GM18505 (cell line): ENCODE measurements at regions not wholly inside any gene's neighbourhood (a gene's known extent, or its start where the extent isn't known, plus 50 kb on each side); places are given as distances from the start of the nearest gene placed in this dataset.

ENCODE experiments used
- ATAC-seq: cut with Tn5 transposase; IDR thresholded peaks from one replicate; pipeline ENCODE4 v1.9.1; 2021; ENCODE audit not compliant: unreplicated experiment
- POLR2A ChIP-seq: IDR thresholded peaks from 4 replicates; pipeline ENCODE4 v1.6.1; 2011; ENCODE audit warnings: borderline replicate concordance; ENCODE audit not compliant: insufficient read depth, insufficient read length; ENCODE audit errors: extremely low read depth

GRCh38 chr17:70655176-70655958 is 486.0 kb downstream of the KCNJ2 start:
- no peak for ATAC-seq
- TF ChIP-seq POLR2A = no peak

DNA sequence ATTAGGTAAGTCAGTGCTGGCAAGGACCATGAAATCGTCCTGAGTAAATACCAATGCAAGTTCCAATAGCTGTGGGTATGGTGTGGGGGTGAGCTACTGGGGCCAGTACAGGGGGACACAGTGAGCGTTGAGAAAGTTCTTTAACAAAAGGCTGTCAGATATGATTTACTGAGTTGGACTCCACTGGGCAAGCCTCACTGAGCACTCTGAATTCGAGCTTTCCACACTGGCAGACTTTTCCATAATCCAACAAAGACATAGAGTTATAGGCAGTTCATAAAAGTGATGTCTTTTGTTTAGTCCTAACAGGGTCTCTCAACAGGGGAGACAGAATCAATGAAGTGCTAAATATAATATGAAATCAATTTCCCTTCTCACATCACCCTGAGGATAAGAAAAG is 489.0 kb downstream of the KCNJ2 start:
- ATAC-seq = no peak
- no peak for TF ChIP-seq POLR2A

- ATAC-seq = no peak
- no peak for TF ChIP-seq POLR2A
Measured at GRCh38 chr17:70658840-70659239, 489.5 kb downstream of the KCNJ2 start.

GRCh38 chr17:70661342-70662222 is 492.2 kb downstream of the KCNJ2 start:
- no peak for ATAC-seq
- no peak for TF ChIP-seq POLR2A

DNA sequence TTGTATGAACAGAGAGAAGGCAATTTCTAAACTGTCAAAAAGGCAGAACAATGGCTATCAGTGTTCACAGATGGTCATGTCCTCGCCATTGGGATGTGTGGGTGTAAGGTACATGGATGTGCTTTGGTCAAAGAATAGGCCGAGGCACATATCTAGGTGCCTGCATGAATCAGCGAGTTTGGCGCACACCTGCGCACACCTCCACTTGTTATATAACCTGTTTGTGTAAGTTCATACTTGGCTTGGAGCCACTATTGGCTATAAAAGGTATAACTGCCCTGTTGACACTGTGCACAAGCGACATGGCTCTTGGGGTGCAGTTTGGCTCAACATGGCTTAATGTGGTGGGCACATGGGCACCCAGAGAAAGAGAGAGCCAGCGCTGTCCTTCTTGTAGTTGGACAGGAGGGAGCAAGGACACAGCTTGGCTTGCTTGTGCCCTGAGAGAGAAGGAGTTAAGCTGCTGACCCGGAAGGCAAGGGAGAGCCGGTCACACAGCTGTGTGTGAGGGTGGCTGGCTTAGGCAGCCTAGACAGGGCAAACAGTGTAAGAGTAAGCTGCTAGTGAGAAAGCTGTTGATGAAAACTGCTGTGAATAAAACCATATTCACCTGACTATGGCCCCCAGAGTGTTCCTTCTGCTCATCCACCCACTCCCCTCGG is 499.1 kb downstream of the KCNJ2 start:
- TF ChIP-seq POLR2A = no peak

GRCh38 chr17:70668938-70669778 is 499.8 kb downstream of the KCNJ2 start:
- no peak for TF ChIP-seq POLR2A
- ATAC-seq = no peak

More for the DNA sequence above, 499.1 kb downstream of the KCNJ2 start:
- no peak for ATAC-seq

DNA sequence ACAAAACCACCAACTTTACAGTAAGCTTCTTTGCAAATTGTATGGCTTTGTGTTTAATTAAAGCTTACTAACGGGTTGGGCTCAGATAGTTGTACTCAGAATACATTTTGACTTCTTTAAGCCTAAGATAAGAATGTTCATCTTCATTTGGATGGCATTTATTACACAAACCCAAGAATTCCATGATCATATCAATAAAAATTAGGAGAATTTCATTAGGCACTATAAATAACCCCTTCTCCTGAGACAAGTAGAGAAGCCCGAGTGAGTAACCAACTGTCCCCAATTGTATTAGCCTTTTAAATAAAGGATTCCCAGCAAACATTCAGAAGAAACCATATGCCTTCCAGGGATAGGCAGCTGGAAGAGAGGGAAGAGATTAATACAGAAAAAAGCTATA is 504.7 kb downstream of the KCNJ2 start:
- TF ChIP-seq POLR2A = no peak
- no peak for ATAC-seq

DNA sequence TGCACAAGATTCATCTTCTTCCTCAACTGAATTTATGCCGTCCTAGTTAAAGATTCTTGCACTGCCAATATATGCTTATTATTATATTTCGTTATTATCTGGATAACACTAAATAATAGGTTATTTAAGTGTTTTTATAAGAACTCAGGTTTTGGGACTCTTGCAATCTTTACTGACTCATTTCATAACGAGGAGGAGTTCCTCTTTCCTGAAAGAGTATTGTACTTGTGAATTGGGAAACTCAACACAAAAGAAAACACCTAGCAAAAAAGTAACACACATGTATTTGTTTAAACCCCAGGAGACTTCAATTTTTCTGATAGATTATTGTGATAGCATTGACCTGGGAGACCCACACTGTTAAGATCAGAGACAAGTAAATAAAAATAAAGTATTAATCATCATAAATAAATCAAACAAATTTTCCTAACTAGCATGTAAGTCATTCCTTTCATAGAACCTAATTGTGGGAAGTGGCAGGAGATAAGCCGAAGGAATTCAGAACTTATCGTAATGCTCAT is 505.8 kb downstream of the KCNJ2 start:
- ATAC-seq = no peak
- TF ChIP-seq POLR2A = no peak

DNA sequence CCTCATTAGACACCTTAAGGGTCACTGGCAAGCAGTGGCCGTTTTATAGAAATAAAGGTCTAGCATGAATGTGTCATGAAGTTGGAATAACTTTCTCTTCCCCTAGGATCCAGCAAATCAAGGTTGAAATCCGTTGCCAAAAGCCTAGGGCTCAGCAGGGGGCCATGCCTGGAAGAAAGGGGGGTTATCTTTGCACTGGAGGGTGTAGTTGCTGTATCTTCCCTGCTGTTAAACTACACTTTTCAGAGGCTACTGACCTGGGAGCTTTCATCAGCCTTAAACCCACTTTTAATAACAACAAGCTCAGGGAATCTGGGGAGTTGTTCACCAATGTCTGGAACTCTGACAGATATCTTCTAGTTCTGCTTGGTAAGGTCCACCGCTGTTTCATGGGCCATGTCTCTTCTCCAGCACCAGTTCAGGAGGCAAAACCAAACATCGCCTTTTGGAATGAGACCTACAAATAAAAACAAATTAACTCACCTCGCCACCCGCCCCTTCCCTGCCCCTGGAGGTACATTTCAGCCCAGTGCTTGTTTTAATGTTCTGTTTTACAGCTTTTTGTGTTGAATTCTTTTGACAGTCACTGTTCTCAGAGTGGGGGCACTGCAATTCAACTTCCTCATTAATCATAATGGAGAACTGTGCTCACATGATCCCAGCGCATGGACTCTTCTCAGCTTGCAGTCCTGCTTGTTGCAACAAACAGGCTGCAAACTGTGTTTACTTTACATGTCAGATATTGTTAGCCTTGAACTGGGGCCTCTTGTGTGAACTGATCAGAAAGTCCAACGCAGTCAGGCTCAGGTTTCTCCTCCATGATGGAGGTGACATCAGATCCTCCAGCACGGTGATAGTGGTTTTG is 508.7 kb downstream of the KCNJ2 start:
- no peak for ATAC-seq
- TF ChIP-seq POLR2A = no peak

DNA sequence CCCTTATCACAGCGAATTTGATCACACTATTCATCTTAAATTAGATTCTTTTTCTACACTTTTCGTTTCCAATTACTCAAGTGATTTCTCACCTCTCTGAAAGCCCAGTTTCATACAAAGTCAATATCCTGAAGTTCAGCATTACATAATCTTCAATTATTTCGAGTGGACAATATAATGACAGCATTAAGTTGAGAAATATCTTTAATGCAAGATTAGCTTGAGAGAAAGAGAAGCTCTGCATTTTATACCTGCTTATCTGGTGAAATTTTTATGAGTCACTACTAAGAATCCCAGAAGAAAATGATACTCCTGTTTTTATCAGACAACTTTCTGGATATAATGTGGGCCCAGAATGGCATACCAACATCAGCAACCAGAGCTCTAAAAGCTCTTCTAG is 509.6 kb downstream of the KCNJ2 start:
- no peak for TF ChIP-seq POLR2A
- ATAC-seq = no peak

GRCh38 chr17:70683936-70684335 is 514.6 kb downstream of the KCNJ2 start:
- TF ChIP-seq POLR2A = no peak
- no peak for ATAC-seq

GRCh38 chr17:70687421-70687820 is 518.1 kb downstream of the KCNJ2 start:
- no peak for ATAC-seq
- TF ChIP-seq POLR2A = no peak

GRCh38 chr17:70691150-70691549 is 521.8 kb downstream of the KCNJ2 start:
- ATAC-seq = no peak

More at GRCh38 chr17:70691150-70691549, 521.8 kb downstream of the KCNJ2 start:
- TF ChIP-seq POLR2A = no peak
